ENCODE measurements at regions not wholly inside any gene's neighbourhood (a gene's known extent, or its start where the extent isn't known, plus 50 kb on each side); places are given as distances from the start of the nearest gene placed in this dataset.

- TF ChIP-seq GFI1B (tag by site-specific recombination; IDR thresholded peaks at IDR 0.05) (no peak), ZNF654 (tag by site-specific recombination; IDR thresholded peaks at IDR 0.05; ENCODE audit: low read depth) (no peak), GLI2 (tag by site-specific recombination; IDR thresholded peaks at IDR 0.05; ENCODE audit: borderline replicate concordance, low read depth) (no peak), ZFP69B (tag by site-specific recombination; IDR thresholded peaks at IDR 0.05) (no peak), ZNF362 (tag by site-specific recombination; IDR thresholded peaks at IDR 0.05) (no peak), ZNF513 (tag by site-specific recombination; IDR thresholded peaks at IDR 0.05) (no peak), HOXC10 (CRISPR knock-in tag; IDR thresholded peaks at IDR 0.05) (no peak), PRDM1 (tag by site-specific recombination; IDR thresholded peaks at IDR 0.05) (no peak), ZBTB49 (tag by site-specific recombination; IDR thresholded peaks at IDR 0.05; ENCODE audit: low read depth) (no peak)
Measured at GRCh38 chr16:54453871-54454270, 167.3 kb upstream of the IRX3 start (continued).

GRCh38 chr16:54447576-54448440 is 161.2 kb upstream of the IRX3 start:
- TF ChIP-seq ZBTB44 (tag by site-specific recombination; IDR thresholded peaks at IDR 0.05): no peak
- no peak for TF ChIP-seq ZNF629 (tag by site-specific recombination; IDR thresholded peaks at IDR 0.05)
- no peak for TF ChIP-seq ZNF558 (tag by site-specific recombination; IDR thresholded peaks at IDR 0.05)
- TF ChIP-seq ZNF555 (tag by site-specific recombination; conservative IDR thresholded peaks at IDR 0.05): no peak
- TF ChIP-seq HOXD13 (CRISPR knock-in tag; IDR thresholded peaks at IDR 0.05; ENCODE audit: borderline replicate concordance): no peak
- no peak for TF ChIP-seq ZNF18 (tag by site-specific recombination; IDR thresholded peaks at IDR 0.05)
- TF ChIP-seq ZBTB11 (tag by site-specific recombination; conservative IDR thresholded peaks at IDR 0.05; ENCODE audit: low read depth): no peak
- TF ChIP-seq GFI1B (tag by site-specific recombination; IDR thresholded peaks at IDR 0.05): no peak
- no peak for TF ChIP-seq ZNF404 (tag by site-specific recombination; IDR thresholded peaks at IDR 0.05)
- no peak for TF ChIP-seq MZF1 (tag by site-specific recombination; IDR thresholded peaks at IDR 0.05; ENCODE audit: borderline replicate concordance)
- no peak for TF ChIP-seq YY1 (tag by site-specific recombination; IDR thresholded peaks at IDR 0.05)
- no peak for TF ChIP-seq ZNF311 (tag by site-specific recombination; IDR thresholded peaks at IDR 0.05; ENCODE audit: borderline replicate concordance)
- no peak for TF ChIP-seq KLF9 (tag by site-specific recombination; IDR thresholded peaks at IDR 0.05; ENCODE audit: low read depth)
- H3K4me3 ChIP-seq (ENCODE audit: low read depth, low read length): no peak overlapping the region
- H3K27ac ChIP-seq (ENCODE audit: extremely low read depth, low read depth, low read length): no peak overlapping the region
- ChIA-PET CTCF (no interaction called here), POLR2A (no interaction called here)
- no peaks in the 10 kb centered on the region for H3K36me3 ChIP-seq (ENCODE audit: control insufficient read depth in 2 of 2, insufficient read depth in 1 of 2, low read length in 2 of 2)
- H3K4me1 ChIP-seq (ENCODE audit: control insufficient read depth, insufficient read depth, low read length): 0 out of 2 replicates have a peak, but pooled peaks cover 2% of the 10 kb centered on the region
- H3K9me3 ChIP-seq (ENCODE audit: control insufficient read depth, insufficient read depth, low read depth, low read length): no peaks in the 10 kb centered on the region; the same call in 1 of the 2 replicates
